ENCODE measurements at regions not wholly inside any gene's neighbourhood (a gene's known extent, or its start where the extent isn't known, plus 50 kb on each side); places are given as distances from the start of the nearest gene placed in this dataset.

GRCh38 chrX:45400027-45400779, 199.5 kb upstream of the DIPK2B start:
- DNase-seq (ENCODE audit: low spot score), result no peak

- no peak for DNase-seq (ENCODE audit: low spot score)
Observed at GRCh38 chrX:45385757-45386156, 185.1 kb upstream of the DIPK2B start.

GRCh38 chrX:45381841-45382240, 181.2 kb upstream of the DIPK2B start:
- DNase-seq (ENCODE audit: low spot score), result no peak

GRCh38 chrX:45381366-45381765, 180.7 kb upstream of the DIPK2B start:
- no peak for DNase-seq (ENCODE audit: low spot score)

GRCh38 chrX:45379236-45379635, 178.6 kb upstream of the DIPK2B start:
- DNase-seq (ENCODE audit: low spot score), result no peak

GRCh38 chrX:45372151-45372550, 171.5 kb upstream of the DIPK2B start:
- DNase-seq (ENCODE audit: low spot score), result no peak

GRCh38 chrX:45368705-45369104, 168.0 kb upstream of the DIPK2B start:
- DNase-seq (ENCODE audit: low spot score), result no peak

- DNase-seq (ENCODE audit: low spot score), result no peak
Observed at GRCh38 chrX:45363596-45363995, 162.9 kb upstream of the DIPK2B start.

GRCh38 chrX:45360571-45360970, 159.9 kb upstream of the DIPK2B start:
- no peak for DNase-seq (ENCODE audit: low spot score)

GRCh38 chrX:45358392-45358791, 157.7 kb upstream of the DIPK2B start:
- no peak for DNase-seq (ENCODE audit: low spot score)

- DNase-seq (ENCODE audit: low spot score), result no peak
Observed at GRCh38 chrX:45353456-45353855, 152.8 kb upstream of the DIPK2B start.

- no peak for DNase-seq (ENCODE audit: low spot score)
Observed at GRCh38 chrX:45352611-45353010, 151.9 kb upstream of the DIPK2B start.

- DNase-seq (ENCODE audit: low spot score), result no peak
Observed at GRCh38 chrX:45351478-45351877, 150.8 kb upstream of the DIPK2B start.

- no peak for DNase-seq (ENCODE audit: low spot score)
Observed at GRCh38 chrX:45348296-45348695, 147.6 kb upstream of the DIPK2B start.

- no peak for DNase-seq (ENCODE audit: low spot score)
Observed at GRCh38 chrX:45347877-45348276, 147.2 kb upstream of the DIPK2B start.

GRCh38 chrX:45344594-45344993, 143.9 kb upstream of the DIPK2B start:
- no peak for DNase-seq (ENCODE audit: low spot score)

GRCh38 chrX:45329217-45329616, 128.5 kb upstream of the DIPK2B start:
- no peak for DNase-seq (ENCODE audit: low spot score)

- no peak for DNase-seq (ENCODE audit: low spot score)
Observed at GRCh38 chrX:45324941-45325340, 124.3 kb upstream of the DIPK2B start.

GRCh38 chrX:45323387-45323786, 122.7 kb upstream of the DIPK2B start:
- DNase-seq (ENCODE audit: low spot score), result no peak

- DNase-seq (ENCODE audit: low spot score), result no peak
Observed at GRCh38 chrX:45322820-45323219, 122.1 kb upstream of the DIPK2B start.

GRCh38 chrX:45322382-45322781, 121.7 kb upstream of the DIPK2B start:
- DNase-seq (ENCODE audit: low spot score), result no peak

- no peak for DNase-seq (ENCODE audit: low spot score)
Observed at GRCh38 chrX:45320191-45320590, 119.5 kb upstream of the DIPK2B start.

- no peak for DNase-seq (ENCODE audit: low spot score)
Observed at GRCh38 chrX:45309801-45310200, 109.1 kb upstream of the DIPK2B start.

GRCh38 chrX:45309096-45309495, 108.4 kb upstream of the DIPK2B start:
- DNase-seq (ENCODE audit: low spot score), result no peak

Data from germinal center (tissue), 1 donor.